ENCODE measurements at regions not wholly inside any gene's neighbourhood (a gene's known extent, or its start where the extent isn't known, plus 50 kb on each side); places are given as distances from the start of the nearest gene placed in this dataset.
A peak's percentile ranks its signal among the peaks of the same experiment; 100 is the strongest.
"Not testable (repeated sequence)": the region's sequence is repeated elsewhere in the genome, so short reads cannot be mapped to it uniquely, and the experiment has no call there.

GRCh38 chr4:14000091-14000814 lies 372.7 kb upstream of the BOD1L1 start:
- H3K79me2 ChIP-seq, result peaks cover 4% of the 10 kb centered on the region
- no peaks in the 10 kb centered on the region for H3K9me3 ChIP-seq (ENCODE audit: control insufficient read depth, low read length)
- no peaks in the 10 kb centered on the region for H3K36me3 ChIP-seq (ENCODE audit: control insufficient read depth, insufficient read depth, low read length)
- no peak overlapping the region for H3K9ac ChIP-seq
- H3K4me2 ChIP-seq (ENCODE audit: low read length), result no peak overlapping the region
- no peaks in the 10 kb centered on the region for H3K27me3 ChIP-seq (ENCODE audit: control insufficient read depth, insufficient read depth, low read length)
- no peak overlapping the region for H3K4me3 ChIP-seq (ENCODE audit: low read depth, low read length)
- H3K27ac ChIP-seq, result no peak overlapping the region
- no peak for TF ChIP-seq CTCF (IDR thresholded peaks at IDR 0.05)
- H2AFZ ChIP-seq, result no peak overlapping the region
- peaks cover 11% of the 10 kb centered on the region for H3K4me1 ChIP-seq

- peaks cover 11% of the 10 kb centered on the region for H3K4me1 ChIP-seq
- H3K27ac ChIP-seq; H3K9ac ChIP-seq; H3K36me3 ChIP-seq (ENCODE audit: control insufficient read depth, insufficient read depth, low read length); H3K4me2 ChIP-seq (ENCODE audit: low read length); H3K79me2 ChIP-seq; H3K9me3 ChIP-seq (ENCODE audit: control insufficient read depth, low read length); H3K4me3 ChIP-seq (ENCODE audit: low read depth, low read length); H3K27me3 ChIP-seq (ENCODE audit: control insufficient read depth, insufficient read depth, low read length); H2AFZ ChIP-seq: not testable (repeated sequence)
Measured at GRCh38 chr4:14002331-14002730, 374.8 kb upstream of the BOD1L1 start.

GRCh38 chr4:14008494-14008893 lies 381.0 kb upstream of the BOD1L1 start:
- no peaks in the 10 kb centered on the region for H3K4me1 ChIP-seq
- no peaks in the 10 kb centered on the region for H3K36me3 ChIP-seq (ENCODE audit: control insufficient read depth, insufficient read depth, low read length)
- H3K79me2 ChIP-seq, result no peaks in the 10 kb centered on the region
- no peak for TF ChIP-seq CTCF (IDR thresholded peaks at IDR 0.05)
- H3K27me3 ChIP-seq (ENCODE audit: control insufficient read depth, insufficient read depth, low read length), result no peaks in the 10 kb centered on the region
- H3K9me3 ChIP-seq (ENCODE audit: control insufficient read depth, low read length), result no peaks in the 10 kb centered on the region
- no peak overlapping the region for H3K9ac ChIP-seq
- no peak overlapping the region for H3K27ac ChIP-seq
- H3K4me2 ChIP-seq (ENCODE audit: low read length), result no peak overlapping the region
- H2AFZ ChIP-seq, result no peak overlapping the region
- no peak overlapping the region for H3K4me3 ChIP-seq (ENCODE audit: low read depth, low read length)

GRCh38 chr4:14018191-14018853 lies 390.8 kb upstream of the BOD1L1 start:
- Histone ChIP-seq H3K4me3 (ENCODE audit: low read depth, low read length) (no peak overlapping the region), H3K4me1 (peaks cover 45% of the 10 kb centered on the region), H2AFZ (peak overlapping the region; percentile 25), H3K27me3 (ENCODE audit: control insufficient read depth, insufficient read depth, low read length) (no peaks in the 10 kb centered on the region), H3K79me2 (no peaks in the 10 kb centered on the region), H3K9ac (no peak overlapping the region), H3K27ac (peak overlapping the region; percentile 98), H3K9me3 (ENCODE audit: control insufficient read depth, low read length) (peaks cover 3% of the 10 kb centered on the region), H3K36me3 (ENCODE audit: control insufficient read depth, insufficient read depth, low read length) (no peaks in the 10 kb centered on the region), H3K4me2 (ENCODE audit: low read length) (no peak overlapping the region)
- no peak for TF ChIP-seq CTCF (IDR thresholded peaks at IDR 0.05)

- Histone ChIP-seq H3K4me3 (ENCODE audit: low read depth, low read length) (no peak overlapping the region), H3K27me3 (ENCODE audit: control insufficient read depth, insufficient read depth, low read length) (no peaks in the 10 kb centered on the region), H3K79me2 (no peaks in the 10 kb centered on the region), H3K9me3 (ENCODE audit: control insufficient read depth, low read length) (peaks cover 3% of the 10 kb centered on the region), H3K4me1 (peaks cover 74% of the 10 kb centered on the region), H3K27ac (peak overlapping the region; percentile 98), H3K36me3 (ENCODE audit: control insufficient read depth, insufficient read depth, low read length) (no peaks in the 10 kb centered on the region), H2AFZ (no peak overlapping the region), H3K4me2 (ENCODE audit: low read length) (peak overlapping the region; percentile 14), H3K9ac (no peak overlapping the region)
- TF ChIP-seq CTCF (IDR thresholded peaks at IDR 0.05), result no peak
Measured at GRCh38 chr4:14022456-14022855, 394.9 kb upstream of the BOD1L1 start.
